ENCODE measurements at regions not wholly inside any gene's neighbourhood (a gene's known extent, or its start where the extent isn't known, plus 50 kb on each side); places are given as distances from the start of the nearest gene placed in this dataset.

DNA sequence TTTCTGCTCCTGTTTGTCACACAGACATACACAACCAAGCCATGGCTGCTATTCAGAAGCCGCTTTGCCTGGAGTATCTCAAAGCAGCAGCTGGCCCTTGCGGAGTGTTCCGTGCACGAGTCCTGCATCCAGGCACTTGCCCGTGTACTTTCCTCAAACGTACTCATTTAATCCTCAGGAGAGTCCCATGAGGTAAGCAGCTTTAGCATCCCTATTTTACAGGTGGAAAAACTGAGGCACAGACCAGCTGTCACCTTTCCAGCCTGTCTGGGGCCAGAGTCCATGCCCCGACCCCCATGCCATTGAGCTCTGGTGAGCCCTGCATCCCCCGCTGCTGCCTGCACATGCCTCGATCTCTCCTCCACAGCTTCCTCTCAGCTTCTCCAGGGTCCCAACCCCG is 130.0 kb downstream of the ERMARD start:
- no peak overlapping the region for H3K4me3 ChIP-seq (ENCODE audit: low read depth, low read length)
- TF ChIP-seq, protein P1, sequence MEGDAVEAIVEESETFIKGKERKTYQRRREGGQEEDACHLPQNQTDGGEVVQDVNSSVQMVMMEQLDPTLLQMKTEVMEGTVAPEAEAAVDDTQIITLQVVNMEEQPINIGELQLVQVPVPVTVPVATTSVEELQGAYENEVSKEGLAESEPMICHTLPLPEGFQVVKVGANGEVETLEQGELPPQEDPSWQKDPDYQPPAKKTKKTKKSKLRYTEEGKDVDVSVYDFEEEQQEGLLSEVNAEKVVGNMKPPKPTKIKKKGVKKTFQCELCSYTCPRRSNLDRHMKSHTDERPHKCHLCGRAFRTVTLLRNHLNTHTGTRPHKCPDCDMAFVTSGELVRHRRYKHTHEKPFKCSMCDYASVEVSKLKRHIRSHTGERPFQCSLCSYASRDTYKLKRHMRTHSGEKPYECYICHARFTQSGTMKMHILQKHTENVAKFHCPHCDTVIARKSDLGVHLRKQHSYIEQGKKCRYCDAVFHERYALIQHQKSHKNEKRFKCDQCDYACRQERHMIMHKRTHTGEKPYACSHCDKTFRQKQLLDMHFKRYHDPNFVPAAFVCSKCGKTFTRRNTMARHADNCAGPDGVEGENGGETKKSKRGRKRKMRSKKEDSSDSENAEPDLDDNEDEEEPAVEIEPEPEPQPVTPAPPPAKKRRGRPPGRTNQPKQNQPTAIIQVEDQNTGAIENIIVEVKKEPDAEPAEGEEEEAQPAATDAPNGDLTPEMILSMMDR (conservative IDR thresholded peaks at IDR 0.05; ENCODE audit: low read depth, low read length): no peak
- DNase-seq (ENCODE audit: low read depth): no peak

DNA sequence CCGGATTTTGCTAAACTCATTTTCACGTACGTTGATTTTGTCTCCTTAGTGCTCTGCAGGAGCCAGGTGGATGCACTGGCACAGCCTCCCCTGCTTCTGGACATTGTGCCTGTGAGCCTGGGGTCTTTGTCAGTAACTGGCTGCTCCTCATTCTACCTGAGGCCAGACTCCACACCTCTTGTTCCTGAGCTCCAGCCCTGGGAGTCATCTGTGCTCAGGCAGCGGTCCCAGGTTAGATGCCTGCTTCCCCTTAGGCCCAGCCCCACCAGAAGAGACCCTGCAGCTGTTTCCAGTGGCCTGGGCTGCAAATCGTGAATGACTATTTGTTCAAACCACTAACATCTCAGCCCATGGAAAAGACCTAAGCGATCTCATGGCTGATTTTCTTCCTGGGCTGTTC is 129.1 kb downstream of the ERMARD start:
- no peak overlapping the region for H3K4me3 ChIP-seq (ENCODE audit: low read depth, low read length)
- TF ChIP-seq, protein P1 (conservative IDR thresholded peaks at IDR 0.05; ENCODE audit: low read depth, low read length): no peak
- DNase-seq (ENCODE audit: low read depth): no peak

DNA sequence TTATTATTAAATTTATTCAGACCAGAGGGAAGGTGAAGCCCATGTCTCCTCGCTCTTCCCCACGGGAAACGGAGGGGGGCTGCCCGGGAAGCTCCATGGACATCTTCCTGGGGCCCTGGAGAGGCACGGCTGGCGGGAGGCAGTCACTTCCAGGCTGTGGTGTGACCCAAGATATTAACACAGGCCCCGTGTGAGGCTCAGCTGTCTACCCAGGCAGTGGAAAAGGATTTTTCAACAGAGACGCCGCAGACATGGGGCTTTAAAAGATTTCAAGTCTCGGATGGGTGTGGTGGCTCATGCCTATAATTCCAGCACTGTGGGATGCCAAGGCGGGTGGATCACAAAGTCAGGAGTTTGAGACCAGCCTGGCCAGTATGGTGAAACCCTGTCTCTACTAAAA is 117.9 kb downstream of the ERMARD start:
- TF ChIP-seq, protein P1 (conservative IDR thresholded peaks at IDR 0.05; ENCODE audit: low read depth, low read length): no peak
- DNase-seq (ENCODE audit: low read depth): no peak
- H3K4me3 ChIP-seq (ENCODE audit: low read depth, low read length): no peak overlapping the region

DNA sequence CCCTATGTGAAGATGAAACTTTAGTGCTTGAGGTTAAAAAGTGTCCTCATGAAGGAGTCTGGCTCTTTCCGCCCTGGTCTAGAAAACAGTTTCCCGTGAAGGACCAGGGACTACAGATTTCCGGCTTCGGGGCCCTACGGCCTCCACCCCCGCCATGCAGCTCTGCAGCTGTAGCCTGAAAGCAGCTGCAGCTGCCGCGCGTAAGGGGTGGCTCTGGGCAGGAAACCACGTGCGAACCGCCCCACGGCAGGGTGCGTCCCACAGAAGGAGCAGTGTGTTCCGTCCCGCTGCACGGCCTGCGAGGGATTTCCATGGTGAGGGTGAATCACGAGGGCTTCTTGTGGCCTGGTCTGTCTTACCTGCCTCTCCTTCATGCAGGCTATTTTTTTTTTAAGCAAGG is 117.0 kb downstream of the ERMARD start:
- TF ChIP-seq, protein P1 (conservative IDR thresholded peaks at IDR 0.05; ENCODE audit: low read depth, low read length): no peak
- no peak for DNase-seq (ENCODE audit: low read depth)
- no peak overlapping the region for H3K4me3 ChIP-seq (ENCODE audit: low read depth, low read length)

DNA sequence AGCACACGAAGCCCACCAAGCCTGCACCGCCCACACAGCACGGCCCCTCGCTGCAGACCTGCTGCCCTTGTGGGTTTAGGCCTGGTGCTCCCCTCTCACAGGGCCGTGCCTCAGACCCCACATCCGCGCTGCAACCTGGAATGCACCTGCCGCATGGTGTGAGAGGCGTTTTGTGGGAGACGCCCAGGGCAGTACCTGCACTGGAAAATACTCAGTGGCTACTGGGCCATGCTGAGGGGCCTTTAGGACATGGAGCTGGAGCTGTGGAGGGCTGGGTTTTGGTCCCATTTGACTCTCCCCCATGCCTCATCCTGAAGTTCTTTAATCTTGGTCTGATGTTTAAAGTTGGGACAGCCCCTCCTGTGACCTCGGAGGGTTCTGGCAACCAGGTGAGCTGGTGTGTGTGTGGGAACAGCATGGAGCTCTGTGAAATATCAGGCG is 116.3 kb downstream of the ERMARD start:
- TF ChIP-seq, protein P1 (conservative IDR thresholded peaks at IDR 0.05; ENCODE audit: low read depth, low read length): no peak
- DNase-seq (ENCODE audit: low read depth): no peak

DNA sequence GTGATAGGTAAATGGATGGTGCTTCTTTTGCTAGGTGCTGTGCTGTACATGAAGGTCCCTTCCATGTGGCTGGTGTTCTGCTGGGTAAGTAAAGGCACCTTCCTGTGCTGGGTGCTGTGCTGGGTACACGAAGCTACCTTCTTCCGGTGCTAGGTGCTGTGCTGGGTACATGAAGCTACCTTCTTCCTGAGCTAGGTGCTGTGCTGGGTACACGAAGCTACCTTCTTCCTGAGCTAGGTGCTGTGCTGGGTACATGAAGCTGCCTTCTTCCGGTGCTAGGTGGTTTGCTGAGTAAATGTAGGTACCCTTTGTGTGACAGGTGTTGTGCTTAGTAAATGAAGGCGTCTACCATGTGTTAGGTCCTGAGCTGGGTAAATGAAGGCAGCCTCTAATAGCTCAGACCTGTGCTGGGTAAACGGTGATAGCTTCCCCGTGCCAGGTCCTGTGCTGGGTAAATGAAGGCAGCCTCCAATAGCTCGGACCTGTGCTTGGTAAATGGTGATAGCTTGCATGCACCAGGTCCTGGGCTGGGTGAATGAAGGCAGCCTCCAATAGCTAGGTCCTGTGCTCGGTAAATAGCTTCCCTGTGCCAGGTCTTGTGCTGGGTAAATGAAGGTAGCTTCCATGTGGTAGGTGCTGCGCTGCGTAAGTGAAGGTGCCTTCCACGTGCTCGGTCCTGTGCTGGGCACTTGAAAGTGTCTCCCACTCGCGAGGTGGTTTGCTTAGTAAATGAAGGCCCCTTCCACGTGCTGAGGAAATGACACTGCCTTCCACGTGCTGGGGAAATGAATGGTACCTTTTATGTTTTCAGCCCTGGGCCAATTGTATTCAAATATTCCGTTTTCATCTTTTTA is 115.5 kb downstream of the ERMARD start:
- H3K4me3 ChIP-seq (ENCODE audit: low read depth, low read length): no peak overlapping the region
- no peak for DNase-seq (ENCODE audit: low read depth)
- TF ChIP-seq, protein P1 (conservative IDR thresholded peaks at IDR 0.05; ENCODE audit: low read depth, low read length): no peak

More for the DNA sequence above, 116.3 kb downstream of the ERMARD start:
- no peak overlapping the region for H3K4me3 ChIP-seq (ENCODE audit: low read depth, low read length)

DNA sequence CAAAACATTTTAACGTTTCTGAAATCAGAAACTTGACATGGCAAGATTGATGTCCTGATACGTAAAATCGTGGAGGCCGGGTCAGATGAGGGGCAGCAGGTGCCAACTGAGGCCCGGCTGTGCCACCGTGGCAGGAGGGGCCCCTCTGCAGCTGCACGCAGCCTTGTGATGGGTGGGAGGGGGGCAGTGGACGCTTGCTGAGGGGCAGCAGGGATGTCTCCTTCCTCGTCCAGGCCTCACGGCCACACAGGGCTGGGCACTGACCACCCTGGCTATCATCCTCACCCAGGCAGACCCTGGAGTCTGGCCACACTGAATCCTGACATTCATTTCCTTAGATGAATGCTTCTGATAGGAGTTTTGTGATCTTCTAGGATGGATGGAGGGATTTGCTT is 114.7 kb downstream of the ERMARD start:
- DNase-seq (ENCODE audit: low read depth): no peak
- H3K4me3 ChIP-seq (ENCODE audit: low read depth, low read length): no peak overlapping the region
- TF ChIP-seq, protein P1 (conservative IDR thresholded peaks at IDR 0.05; ENCODE audit: low read depth, low read length): no peak

Measured in epithelial cell of proximal tubule (primary cell).